ENCODE measurements at regions not wholly inside any gene's neighbourhood (a gene's known extent, or its start where the extent isn't known, plus 50 kb on each side); places are given as distances from the start of the nearest gene placed in this dataset.

- peak; percentile 84 for ATAC-seq
- DNase-seq, result peak in 1 of 3 donors; percentile 20
- intact Hi-C loops (cut with DNase I, micrococcal nuclease), result no loop called here
Observed at GRCh38 chr2:116877944-116878343, 936.5 kb upstream of the DDX18 start.

GRCh38 chr2:116879650-116880160 lies 934.8 kb upstream of the DDX18 start:
- DNase-seq, result no peak
- TF ChIP-seq CTCF (IDR thresholded peaks at IDR 0.05), result no peak
- no peak overlapping the region for H3K4me3 ChIP-seq
- H3K9me3 ChIP-seq, result no peaks in the 10 kb centered on the region
- ATAC-seq, result no peak
- intact Hi-C loops (cut with DNase I, micrococcal nuclease), result no loop called here
- H3K36me3 ChIP-seq (ENCODE audit: low read depth), result no peaks in the 10 kb centered on the region
- peaks cover 12% of the 10 kb centered on the region for H3K4me1 ChIP-seq (ENCODE audit: low read depth)

More at GRCh38 chr2:116877944-116878343, 936.5 kb upstream of the DDX18 start:
- no peaks in the 10 kb centered on the region for H3K9me3 ChIP-seq
- TF ChIP-seq CTCF (IDR thresholded peaks at IDR 0.05), result no peak
- H3K4me3 ChIP-seq, result no peak overlapping the region
- H3K4me1 ChIP-seq (ENCODE audit: low read depth), result peaks cover 12% of the 10 kb centered on the region
- H3K36me3 ChIP-seq (ENCODE audit: low read depth), result no peaks in the 10 kb centered on the region

GRCh38 chr2:116891191-116891590 lies 923.3 kb upstream of the DDX18 start:
- no peak for ATAC-seq
- peaks cover 4% of the 10 kb centered on the region for H3K9me3 ChIP-seq
- H3K36me3 ChIP-seq (ENCODE audit: low read depth), result no peaks in the 10 kb centered on the region
- H3K4me1 ChIP-seq (ENCODE audit: low read depth), result no peaks in the 10 kb centered on the region
- intact Hi-C loops (cut with DNase I, micrococcal nuclease), result no loop called here
- DNase-seq, result no peak
- H3K4me3 ChIP-seq, result no peak overlapping the region
- TF ChIP-seq CTCF (IDR thresholded peaks at IDR 0.05), result no peak

GRCh38 chr2:116911540-116911939 lies 903.0 kb upstream of the DDX18 start:
- Histone ChIP-seq H3K9me3 (no peaks in the 10 kb centered on the region), H3K4me1 (ENCODE audit: low read depth) (no peaks in the 10 kb centered on the region), H3K36me3 (ENCODE audit: low read depth) (no peaks in the 10 kb centered on the region), H3K4me3 (no peak overlapping the region)
- intact Hi-C loops (cut with DNase I, micrococcal nuclease), result no loop called here
- TF ChIP-seq CTCF (IDR thresholded peaks at IDR 0.05), result no peak
- ATAC-seq (no peak), DNase-seq (no peak)

- DNase-seq (no peak), ATAC-seq (no peak)
- TF ChIP-seq CTCF (IDR thresholded peaks at IDR 0.05), result no peak
- H3K36me3 ChIP-seq (ENCODE audit: low read depth), result no peaks in the 10 kb centered on the region
- intact Hi-C loops (cut with DNase I, micrococcal nuclease), result no loop called here
- H3K4me3 ChIP-seq, result no peak overlapping the region
- H3K9me3 ChIP-seq, result no peaks in the 10 kb centered on the region
- H3K4me1 ChIP-seq (ENCODE audit: low read depth), result no peaks in the 10 kb centered on the region
Observed at GRCh38 chr2:116915673-116916072, 898.8 kb upstream of the DDX18 start.

- intact Hi-C loops (cut with DNase I, micrococcal nuclease), result no loop called here
- H3K36me3 ChIP-seq (ENCODE audit: low read depth), result no peaks in the 10 kb centered on the region
- TF ChIP-seq CTCF (IDR thresholded peaks at IDR 0.05), result no peak
- peaks cover 2% of the 10 kb centered on the region for H3K4me1 ChIP-seq (ENCODE audit: low read depth)
- H3K4me3 ChIP-seq, result no peak overlapping the region
- ATAC-seq (no peak), DNase-seq (no peak)
- H3K9me3 ChIP-seq, result no peaks in the 10 kb centered on the region
Observed at GRCh38 chr2:116917196-116917595, 897.3 kb upstream of the DDX18 start.
